Lower lobe of right lung (tissue), 2 donors: ENCODE measurements at regions not wholly inside any gene's neighbourhood (a gene's known extent, or its start where the extent isn't known, plus 50 kb on each side); places are given as distances from the start of the nearest gene placed in this dataset.

Source experiments
- ATAC-seq, 2 donors: fragments of 200-7000 bp; cut with Tn5 transposase; one replicate each; pipeline ENCODE4 v1.9.1; 2020 to 2022; ENCODE audit warnings: mild to moderate bottlenecking in 2 of 2, moderate library complexity in 2 of 2
- DNase-seq: peaks from one replicate; pipeline ENCODE4 v3.0.0-alpha.2; 2020
- H3K27ac ChIP-seq: fragments of 200-600 bp; one replicate; pipeline ENCODE4 v1.8.0; 2022
- H3K27me3 ChIP-seq: fragments of 200-600 bp; one replicate; pipeline ENCODE4 v1.8.0; 2022; ENCODE audit warnings: low read depth
- H3K36me3 ChIP-seq: fragments of 200-600 bp; one replicate; pipeline ENCODE4 v1.8.0; 2022; ENCODE audit warnings: mild to moderate bottlenecking
- H3K4me1 ChIP-seq: fragments of 200-600 bp; one replicate; pipeline ENCODE4 v1.8.0; 2022
- H3K4me3 ChIP-seq: fragments of 200-600 bp; one replicate; pipeline ENCODE4 v1.8.0; 2022; ENCODE audit warnings: mild to moderate bottlenecking
- H3K9me3 ChIP-seq: fragments of 200-600 bp; one replicate; pipeline ENCODE4 v1.8.0; 2022
- intact Hi-C: fragments of 100-400 bp; cut with DNase I; formaldehyde crosslinking; loops from one replicate; pipeline ENCODE4 v1.11.0; 2022
- TF ChIP-seq, protein P1 (sequence below): fragments of 200-600 bp; IDR thresholded peaks from one replicate; pipeline ENCODE4 v1.8.0; 2022; ENCODE audit warnings: antibody characterized with exemption, mild to moderate bottlenecking
- donor health status: DM: no; HTN: yes; CAD: no; lungs with severe emphysema.

DNA sequence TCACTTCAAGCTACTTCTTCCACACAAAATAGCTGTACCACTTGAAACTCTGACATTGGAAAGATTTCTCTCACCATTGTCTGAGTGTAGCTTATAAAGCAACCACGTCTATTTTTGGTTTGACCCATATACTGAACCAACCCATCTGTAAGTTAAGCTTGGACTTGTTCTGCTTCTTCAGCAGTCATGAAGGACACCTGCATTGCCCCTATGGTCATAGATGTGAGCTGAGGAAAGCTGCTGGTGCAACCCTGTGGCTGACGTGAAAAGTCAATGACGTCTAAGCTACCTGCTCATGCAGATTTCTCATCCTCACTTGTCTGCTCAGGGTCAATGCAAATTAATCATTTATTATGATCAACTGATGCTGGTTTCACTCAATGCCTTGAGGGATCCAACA, 417.4 kb downstream of the CETN3 start:
- H3K4me3 ChIP-seq: no peak overlapping the region
- H3K36me3 ChIP-seq: no peaks in the 10 kb centered on the region
- TF ChIP-seq, protein P1, sequence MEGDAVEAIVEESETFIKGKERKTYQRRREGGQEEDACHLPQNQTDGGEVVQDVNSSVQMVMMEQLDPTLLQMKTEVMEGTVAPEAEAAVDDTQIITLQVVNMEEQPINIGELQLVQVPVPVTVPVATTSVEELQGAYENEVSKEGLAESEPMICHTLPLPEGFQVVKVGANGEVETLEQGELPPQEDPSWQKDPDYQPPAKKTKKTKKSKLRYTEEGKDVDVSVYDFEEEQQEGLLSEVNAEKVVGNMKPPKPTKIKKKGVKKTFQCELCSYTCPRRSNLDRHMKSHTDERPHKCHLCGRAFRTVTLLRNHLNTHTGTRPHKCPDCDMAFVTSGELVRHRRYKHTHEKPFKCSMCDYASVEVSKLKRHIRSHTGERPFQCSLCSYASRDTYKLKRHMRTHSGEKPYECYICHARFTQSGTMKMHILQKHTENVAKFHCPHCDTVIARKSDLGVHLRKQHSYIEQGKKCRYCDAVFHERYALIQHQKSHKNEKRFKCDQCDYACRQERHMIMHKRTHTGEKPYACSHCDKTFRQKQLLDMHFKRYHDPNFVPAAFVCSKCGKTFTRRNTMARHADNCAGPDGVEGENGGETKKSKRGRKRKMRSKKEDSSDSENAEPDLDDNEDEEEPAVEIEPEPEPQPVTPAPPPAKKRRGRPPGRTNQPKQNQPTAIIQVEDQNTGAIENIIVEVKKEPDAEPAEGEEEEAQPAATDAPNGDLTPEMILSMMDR: no peak
- DNase-seq (no peak), ATAC-seq (no peak)
- intact Hi-C loops: no loop called here
- no peaks in the 10 kb centered on the region for H3K4me1 ChIP-seq
- H3K9me3 ChIP-seq: no peaks in the 10 kb centered on the region
- H3K27me3 ChIP-seq: no peaks in the 10 kb centered on the region
- no peak overlapping the region for H3K27ac ChIP-seq

- intact Hi-C loops: no loop called here
- ATAC-seq: no peak
These were observed 418.0 kb downstream of the CETN3 start for GRCh38 chr5:89991592-89991991.

DNA sequence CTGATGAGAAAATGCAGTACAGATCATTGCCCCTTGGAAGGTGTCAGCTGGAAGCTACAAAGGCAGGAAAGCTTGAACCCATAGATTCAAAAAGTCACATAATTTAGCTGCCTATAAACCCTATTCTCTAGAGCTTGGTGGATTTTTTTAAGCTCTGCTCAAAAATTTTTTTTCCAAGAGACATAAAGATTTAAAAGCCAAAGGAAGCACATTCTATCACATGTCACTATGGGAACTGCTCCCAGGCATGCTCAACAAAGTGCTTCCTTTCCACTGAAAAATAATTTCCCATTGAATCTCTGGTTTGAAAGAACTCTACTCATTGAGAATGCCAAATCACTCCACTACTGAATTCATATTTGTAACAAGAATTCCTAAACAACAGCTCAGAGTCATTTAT, 419.8 kb downstream of the CETN3 start:
- Histone ChIP-seq H3K36me3 (no peaks in the 10 kb centered on the region), H3K9me3 (no peaks in the 10 kb centered on the region), H3K27me3 (no peaks in the 10 kb centered on the region), H3K4me1 (no peaks in the 10 kb centered on the region), H3K27ac (no peak overlapping the region), H3K4me3 (no peak overlapping the region)
- TF ChIP-seq, protein P1: no peak
- ATAC-seq: no peak
- intact Hi-C loops: no loop called here
- DNase-seq: no peak

More at GRCh38 chr5:89991592-89991991, 418.0 kb downstream of the CETN3 start:
- Histone ChIP-seq H3K36me3 (no peaks in the 10 kb centered on the region), H3K27ac (no peak overlapping the region), H3K27me3 (no peaks in the 10 kb centered on the region), H3K9me3 (no peaks in the 10 kb centered on the region), H3K4me1 (no peaks in the 10 kb centered on the region), H3K4me3 (no peak overlapping the region)
- no peak for DNase-seq
- TF ChIP-seq, protein P1: no peak

DNA sequence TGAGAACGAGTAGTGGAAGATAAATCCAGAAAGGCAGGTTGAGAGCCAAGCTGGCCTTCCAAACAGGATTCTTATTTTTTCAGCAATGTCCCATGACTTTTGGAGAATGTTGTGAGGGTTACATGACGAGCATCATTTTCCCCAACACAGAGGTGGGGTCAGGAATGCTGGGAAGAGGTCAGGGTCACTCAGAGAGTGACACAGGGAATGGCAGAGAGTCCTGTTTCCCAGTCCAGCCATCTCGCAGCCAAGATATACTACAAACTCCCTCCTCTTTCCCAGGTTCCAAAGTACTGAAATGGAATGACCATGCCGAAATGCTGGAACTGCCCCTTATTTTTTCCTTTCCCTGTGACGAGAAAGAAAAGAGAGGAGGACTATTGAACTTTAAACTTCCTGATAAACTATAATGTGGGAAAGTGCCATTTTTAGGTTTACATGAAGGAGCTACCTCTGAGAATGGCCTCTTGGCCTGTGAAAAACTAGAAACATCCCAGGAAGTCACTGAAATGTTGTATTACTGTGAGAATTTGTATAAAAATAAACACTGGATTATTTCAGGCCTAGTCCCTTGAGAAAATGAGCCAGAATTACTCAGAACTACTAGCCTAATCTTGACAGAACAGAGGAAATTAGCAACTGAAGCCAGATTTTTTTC, 420.4 kb downstream of the CETN3 start:
- Histone ChIP-seq H3K27me3 (no peaks in the 10 kb centered on the region), H3K9me3 (no peaks in the 10 kb centered on the region), H3K4me1 (no peaks in the 10 kb centered on the region), H3K36me3 (no peaks in the 10 kb centered on the region), H3K4me3 (no peak overlapping the region), H3K27ac (no peak overlapping the region)
- TF ChIP-seq, protein P1: no peak
- DNase-seq (no peak), ATAC-seq (no peak)
- intact Hi-C loops: no loop called here

DNA sequence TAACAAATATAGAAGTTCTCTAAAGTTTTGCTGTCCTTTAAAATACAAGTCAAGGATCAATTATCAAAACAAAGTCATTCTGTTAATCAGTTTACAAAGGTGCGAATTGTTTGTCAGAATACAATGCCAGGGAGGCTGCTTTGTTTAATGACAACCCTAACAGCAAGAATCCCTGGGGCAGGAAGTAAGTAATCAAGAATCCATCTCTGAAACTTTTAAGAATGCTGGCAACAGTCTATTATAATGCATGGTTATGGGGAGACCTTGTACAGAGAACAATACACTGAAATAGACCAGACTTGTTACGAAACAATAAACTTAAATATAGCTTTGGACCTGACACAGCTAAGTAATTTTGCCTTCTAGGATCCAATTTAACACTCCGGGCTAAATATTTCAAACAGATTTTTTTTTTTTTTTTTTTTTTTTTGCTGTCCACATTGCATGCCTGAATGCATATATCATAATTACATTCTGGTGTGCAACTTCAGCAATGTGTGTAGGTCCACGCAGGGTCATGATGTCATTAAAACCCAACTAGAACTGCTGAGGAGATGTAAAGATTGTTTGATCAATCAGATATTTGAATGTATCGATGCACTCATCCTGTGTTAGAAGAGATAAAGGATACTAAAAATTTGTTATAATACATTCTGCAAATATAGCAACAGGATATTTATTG, 421.3 kb downstream of the CETN3 start:
- intact Hi-C loops: no loop called here
- ATAC-seq (no peak), DNase-seq (no peak)
- TF ChIP-seq, protein P1: no peak
- H3K27ac ChIP-seq: no peak overlapping the region
- H3K4me3 ChIP-seq: no peak overlapping the region
- H3K36me3 ChIP-seq: no peaks in the 10 kb centered on the region
- no peaks in the 10 kb centered on the region for H3K9me3 ChIP-seq
- H3K27me3 ChIP-seq: no peaks in the 10 kb centered on the region
- H3K4me1 ChIP-seq: no peaks in the 10 kb centered on the region
